Liver (tissue), 3 donors: ENCODE measurements at regions not wholly inside any gene's neighbourhood (a gene's known extent, or its start where the extent isn't known, plus 50 kb on each side); places are given as distances from the start of the nearest gene placed in this dataset.

Source experiments
- EGR1 ChIP-seq, 2 donors: IDR thresholded peaks; 2 replicates each; pipeline ENCODE4 v1.6.1; 2016 to 2018; ENCODE audit warnings: antibody characterized with exemption in 2 of 2, low read depth in 2 of 2
- FOXA1 ChIP-seq: IDR thresholded peaks from 2 replicates; pipeline ENCODE4 v1.6.1; 2016; ENCODE audit warnings: antibody characterized with exemption
- HNF4G ChIP-seq: IDR thresholded peaks from 2 replicates; pipeline ENCODE4 v1.6.1; 2016; ENCODE audit warnings: antibody characterized with exemption
- JUND ChIP-seq, 2 donors: IDR thresholded peaks; 2 replicates each; pipeline ENCODE4 v1.6.1; 2016; ENCODE audit warnings: antibody characterized with exemption in 2 of 2
- NR2F2 ChIP-seq: IDR thresholded peaks from 2 replicates; pipeline ENCODE4 v1.6.1; 2016; ENCODE audit warnings: antibody characterized with exemption
- TAF1 ChIP-seq: conservative IDR thresholded peaks from 2 replicates; pipeline ENCODE4 v1.6.1; 2016; ENCODE audit warnings: antibody characterized with exemption, mild to moderate bottlenecking
- YY1 ChIP-seq: IDR thresholded peaks from 2 replicates; pipeline ENCODE4 v1.6.1; 2016; ENCODE audit warnings: antibody characterized with exemption, mild to moderate bottlenecking
- TF ChIP-seq, protein P1 (sequence below): fragments of 150-350 bp; IDR thresholded peaks from 2 replicates; pipeline ENCODE4 v1.5.1; 2017; ENCODE audit warnings: improper control_type of control experiment, low read depth, low read length; ENCODE audit not compliant: missing input control
- TF ChIP-seq, protein P2 (sequence below): IDR thresholded peaks from 2 replicates; pipeline ENCODE4 v1.6.1; 2016; ENCODE audit warnings: antibody characterized with exemption
- TF ChIP-seq, protein P3 (sequence below): IDR thresholded peaks from 2 replicates; pipeline ENCODE4 v1.6.1; 2016; ENCODE audit warnings: antibody characterized with exemption, mild to moderate bottlenecking
- TF ChIP-seq, protein P4 (sequence below): IDR thresholded peaks from 2 replicates; pipeline ENCODE4 v1.6.1; 2016; ENCODE audit warnings: antibody characterized with exemption
- donor health status: healthy.
- donor health status: healthy.

DNA sequence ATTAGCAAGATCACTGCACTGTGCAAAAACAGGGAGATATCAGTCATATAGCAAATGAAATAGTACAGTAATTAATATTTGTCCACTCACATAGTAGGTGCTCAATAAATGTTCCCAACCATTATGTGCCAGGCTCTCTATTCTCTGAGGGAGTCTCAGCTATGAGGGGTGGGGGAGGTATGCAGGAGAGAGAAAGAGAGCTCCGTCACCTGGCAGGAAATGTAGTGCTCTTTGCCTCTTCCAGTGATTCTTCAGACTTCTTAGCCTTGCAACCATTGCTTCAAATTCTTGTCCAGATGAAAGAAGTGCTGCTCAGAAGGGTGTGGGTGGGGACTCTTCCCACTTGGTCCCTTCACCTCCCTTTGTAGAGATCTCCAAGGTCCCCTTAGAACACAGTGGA is 84.5 kb upstream of the SPRY1 start:
- TF ChIP-seq, protein P1, sequence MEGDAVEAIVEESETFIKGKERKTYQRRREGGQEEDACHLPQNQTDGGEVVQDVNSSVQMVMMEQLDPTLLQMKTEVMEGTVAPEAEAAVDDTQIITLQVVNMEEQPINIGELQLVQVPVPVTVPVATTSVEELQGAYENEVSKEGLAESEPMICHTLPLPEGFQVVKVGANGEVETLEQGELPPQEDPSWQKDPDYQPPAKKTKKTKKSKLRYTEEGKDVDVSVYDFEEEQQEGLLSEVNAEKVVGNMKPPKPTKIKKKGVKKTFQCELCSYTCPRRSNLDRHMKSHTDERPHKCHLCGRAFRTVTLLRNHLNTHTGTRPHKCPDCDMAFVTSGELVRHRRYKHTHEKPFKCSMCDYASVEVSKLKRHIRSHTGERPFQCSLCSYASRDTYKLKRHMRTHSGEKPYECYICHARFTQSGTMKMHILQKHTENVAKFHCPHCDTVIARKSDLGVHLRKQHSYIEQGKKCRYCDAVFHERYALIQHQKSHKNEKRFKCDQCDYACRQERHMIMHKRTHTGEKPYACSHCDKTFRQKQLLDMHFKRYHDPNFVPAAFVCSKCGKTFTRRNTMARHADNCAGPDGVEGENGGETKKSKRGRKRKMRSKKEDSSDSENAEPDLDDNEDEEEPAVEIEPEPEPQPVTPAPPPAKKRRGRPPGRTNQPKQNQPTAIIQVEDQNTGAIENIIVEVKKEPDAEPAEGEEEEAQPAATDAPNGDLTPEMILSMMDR: no peak
- TF ChIP-seq TAF1 (no peak), FOXA1 (no peak), NR2F2 (no peak), YY1 (no peak), EGR1 (IDR thresholded peaks at IDR 0.05; ENCODE audit: low read depth in 2 of 2) (no peak), HNF4G (no peak), JUND (IDR thresholded peaks at IDR 0.05) (no peak)
- TF ChIP-seq, protein P2, sequence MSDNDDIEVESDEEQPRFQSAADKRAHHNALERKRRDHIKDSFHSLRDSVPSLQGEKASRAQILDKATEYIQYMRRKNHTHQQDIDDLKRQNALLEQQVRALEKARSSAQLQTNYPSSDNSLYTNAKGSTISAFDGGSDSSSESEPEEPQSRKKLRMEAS: no peak
- TF ChIP-seq, protein P3, sequence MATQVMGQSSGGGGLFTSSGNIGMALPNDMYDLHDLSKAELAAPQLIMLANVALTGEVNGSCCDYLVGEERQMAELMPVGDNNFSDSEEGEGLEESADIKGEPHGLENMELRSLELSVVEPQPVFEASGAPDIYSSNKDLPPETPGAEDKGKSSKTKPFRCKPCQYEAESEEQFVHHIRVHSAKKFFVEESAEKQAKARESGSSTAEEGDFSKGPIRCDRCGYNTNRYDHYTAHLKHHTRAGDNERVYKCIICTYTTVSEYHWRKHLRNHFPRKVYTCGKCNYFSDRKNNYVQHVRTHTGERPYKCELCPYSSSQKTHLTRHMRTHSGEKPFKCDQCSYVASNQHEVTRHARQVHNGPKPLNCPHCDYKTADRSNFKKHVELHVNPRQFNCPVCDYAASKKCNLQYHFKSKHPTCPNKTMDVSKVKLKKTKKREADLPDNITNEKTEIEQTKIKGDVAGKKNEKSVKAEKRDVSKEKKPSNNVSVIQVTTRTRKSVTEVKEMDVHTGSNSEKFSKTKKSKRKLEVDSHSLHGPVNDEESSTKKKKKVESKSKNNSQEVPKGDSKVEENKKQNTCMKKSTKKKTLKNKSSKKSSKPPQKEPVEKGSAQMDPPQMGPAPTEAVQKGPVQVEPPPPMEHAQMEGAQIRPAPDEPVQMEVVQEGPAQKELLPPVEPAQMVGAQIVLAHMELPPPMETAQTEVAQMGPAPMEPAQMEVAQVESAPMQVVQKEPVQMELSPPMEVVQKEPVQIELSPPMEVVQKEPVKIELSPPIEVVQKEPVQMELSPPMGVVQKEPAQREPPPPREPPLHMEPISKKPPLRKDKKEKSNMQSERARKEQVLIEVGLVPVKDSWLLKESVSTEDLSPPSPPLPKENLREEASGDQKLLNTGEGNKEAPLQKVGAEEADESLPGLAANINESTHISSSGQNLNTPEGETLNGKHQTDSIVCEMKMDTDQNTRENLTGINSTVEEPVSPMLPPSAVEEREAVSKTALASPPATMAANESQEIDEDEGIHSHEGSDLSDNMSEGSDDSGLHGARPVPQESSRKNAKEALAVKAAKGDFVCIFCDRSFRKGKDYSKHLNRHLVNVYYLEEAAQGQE: no peak
- TF ChIP-seq, protein P4, sequence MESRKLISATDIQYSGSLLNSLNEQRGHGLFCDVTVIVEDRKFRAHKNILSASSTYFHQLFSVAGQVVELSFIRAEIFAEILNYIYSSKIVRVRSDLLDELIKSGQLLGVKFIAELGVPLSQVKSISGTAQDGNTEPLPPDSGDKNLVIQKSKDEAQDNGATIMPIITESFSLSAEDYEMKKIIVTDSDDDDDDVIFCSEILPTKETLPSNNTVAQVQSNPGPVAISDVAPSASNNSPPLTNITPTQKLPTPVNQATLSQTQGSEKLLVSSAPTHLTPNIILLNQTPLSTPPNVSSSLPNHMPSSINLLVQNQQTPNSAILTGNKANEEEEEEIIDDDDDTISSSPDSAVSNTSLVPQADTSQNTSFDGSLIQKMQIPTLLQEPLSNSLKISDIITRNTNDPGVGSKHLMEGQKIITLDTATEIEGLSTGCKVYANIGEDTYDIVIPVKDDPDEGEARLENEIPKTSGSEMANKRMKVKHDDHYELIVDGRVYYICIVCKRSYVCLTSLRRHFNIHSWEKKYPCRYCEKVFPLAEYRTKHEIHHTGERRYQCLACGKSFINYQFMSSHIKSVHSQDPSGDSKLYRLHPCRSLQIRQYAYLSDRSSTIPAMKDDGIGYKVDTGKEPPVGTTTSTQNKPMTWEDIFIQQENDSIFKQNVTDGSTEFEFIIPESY: no peak
